A673 (cell line): ENCODE measurements at regions not wholly inside any gene's neighbourhood (a gene's known extent, or its start where the extent isn't known, plus 50 kb on each side); places are given as distances from the start of the nearest gene placed in this dataset.

ENCODE experiments used
- BruUV-seq: library from RNA; stranded (reverse); fragments of 400-500 nt; replicated peaks from 2 replicates; lab custom pipeline; 2021; lab: Mats Ljungman, UMichigan
- CTCF ChIA-PET: fragments of 300-600 bp; sonication (Branson Sonifier 250); formaldehyde crosslinking; loops from one replicate; lab custom pipeline; 2022; ENCODE audit warnings: antibody characterized with exemption; lab: Charles Lee
- POLR2A ChIA-PET: fragments of 300-600 bp; sonication (Branson Sonifier 250); formaldehyde crosslinking; loops from one replicate; lab custom pipeline; 2022; ENCODE audit warnings: antibody characterized with exemption; ENCODE audit not compliant: low non-redundant PET; lab: Charles Lee
- DNase-seq: peaks from one replicate; pipeline ENCODE4 v3.0.0-alpha.2; 2015; ENCODE audit warnings: low spot score
- H3K27ac ChIP-seq: fragments of 200-600 bp; sonication (generic); 2 replicates; pipeline ENCODE4 v1.5.1; 2016; ENCODE audit warnings: mixed run types, low read depth, mild to moderate bottlenecking, mixed read lengths, antibody characterized with exemption, low read length; ENCODE audit not compliant: poor library complexity, severe bottlenecking
- H3K27me3 ChIP-seq: fragments of 200-600 bp; sonication (generic); replicated peaks from 2 replicates; pipeline ENCODE4 v1.6.1; 2017; ENCODE audit warnings: mixed run types, low read depth, mild to moderate bottlenecking, mixed read lengths, antibody characterized with exemption, low read length; ENCODE audit not compliant: insufficient read depth, poor library complexity
- H3K36me3 ChIP-seq: fragments of 200-600 bp; sonication (generic); 2 replicates; pipeline ENCODE4 v1.6.1; 2016; ENCODE audit warnings: mixed run types, mild to moderate bottlenecking, mixed read lengths, antibody characterized with exemption, low read length; ENCODE audit not compliant: insufficient read depth, poor library complexity, severe bottlenecking
- H3K4me1 ChIP-seq: fragments of 200-600 bp; sonication (generic); 2 replicates; pipeline ENCODE4 v1.6.1; 2017; ENCODE audit warnings: mixed run types, mild to moderate bottlenecking, mixed read lengths, antibody characterized with exemption, low read length; ENCODE audit not compliant: insufficient read depth, poor library complexity, severe bottlenecking
- H3K4me3 ChIP-seq: fragments of 200-600 bp; sonication (generic); 2 replicates; pipeline ENCODE4 v1.5.1; 2016; ENCODE audit warnings: low read depth, mixed run types, mild to moderate bottlenecking, mixed read lengths, low read length; ENCODE audit not compliant: poor library complexity, severe bottlenecking
- H3K9me3 ChIP-seq: fragments of 200-600 bp; sonication (generic); 2 replicates; pipeline ENCODE4 v1.6.1; 2016; ENCODE audit warnings: mixed run types, low read depth, mild to moderate bottlenecking, mixed read lengths, antibody characterized with exemption, low read length; ENCODE audit not compliant: poor library complexity, severe bottlenecking
- EZH2 ChIP-seq: fragments of 200-600 bp; sonication (generic); IDR thresholded peaks from 2 replicates; pipeline ENCODE4 v1.6.1; 2017; ENCODE audit warnings: borderline replicate concordance, low read depth, mild to moderate bottlenecking, mixed read lengths, antibody characterized with exemption, low read length; ENCODE audit not compliant: poor library complexity, severe bottlenecking
- intact Hi-C: fragments of 100-400 bp; cut with micrococcal nuclease; formaldehyde crosslinking; loops from one replicate; pipeline ENCODE4 v1.10.0; 2022; ENCODE audit not compliant: unreplicated experiment
- TF ChIP-seq, protein P1 (sequence below): fragments of 300-800, 200-600 bp; sonication (generic); conservative IDR thresholded peaks from 2 replicates; pipeline ENCODE4 v1.5.1; 2017; ENCODE audit warnings: low read depth, mild to moderate bottlenecking, antibody characterized with exemption, low read length, moderate library complexity, mixed read lengths

DNA sequence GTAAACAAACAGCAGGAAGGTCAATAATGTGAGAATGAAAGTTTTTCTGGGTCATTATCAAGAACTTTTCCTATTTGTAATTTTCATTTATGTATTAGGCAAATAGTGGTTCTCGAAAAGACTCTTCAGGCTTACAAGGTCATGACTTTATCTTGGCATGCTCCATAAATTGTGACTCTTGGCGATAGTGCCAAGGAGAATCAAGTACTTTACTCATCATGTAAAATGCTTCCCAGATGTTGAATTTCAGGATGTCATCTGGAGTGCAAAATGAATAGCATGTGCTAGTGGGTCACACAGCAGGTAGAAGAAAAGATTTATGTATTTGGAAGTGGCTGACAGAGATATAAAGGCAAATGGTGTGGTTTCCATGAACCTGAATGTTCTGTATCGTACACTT, 1492.7 kb upstream of the PCDH20 start:
- Histone ChIP-seq H3K9me3 (no peaks in the 10 kb centered on the region), H3K27ac (no peak overlapping the region), H3K4me3 (no peak overlapping the region), H3K27me3 (no peaks in the 10 kb centered on the region), H3K4me1 (peaks cover 15% of the 10 kb centered on the region), H3K36me3 (no peaks in the 10 kb centered on the region)
- ChIA-PET POLR2A (no interaction called here), CTCF (no interaction called here)
- intact Hi-C loops, result no loop called here
- TF ChIP-seq, protein P1, sequence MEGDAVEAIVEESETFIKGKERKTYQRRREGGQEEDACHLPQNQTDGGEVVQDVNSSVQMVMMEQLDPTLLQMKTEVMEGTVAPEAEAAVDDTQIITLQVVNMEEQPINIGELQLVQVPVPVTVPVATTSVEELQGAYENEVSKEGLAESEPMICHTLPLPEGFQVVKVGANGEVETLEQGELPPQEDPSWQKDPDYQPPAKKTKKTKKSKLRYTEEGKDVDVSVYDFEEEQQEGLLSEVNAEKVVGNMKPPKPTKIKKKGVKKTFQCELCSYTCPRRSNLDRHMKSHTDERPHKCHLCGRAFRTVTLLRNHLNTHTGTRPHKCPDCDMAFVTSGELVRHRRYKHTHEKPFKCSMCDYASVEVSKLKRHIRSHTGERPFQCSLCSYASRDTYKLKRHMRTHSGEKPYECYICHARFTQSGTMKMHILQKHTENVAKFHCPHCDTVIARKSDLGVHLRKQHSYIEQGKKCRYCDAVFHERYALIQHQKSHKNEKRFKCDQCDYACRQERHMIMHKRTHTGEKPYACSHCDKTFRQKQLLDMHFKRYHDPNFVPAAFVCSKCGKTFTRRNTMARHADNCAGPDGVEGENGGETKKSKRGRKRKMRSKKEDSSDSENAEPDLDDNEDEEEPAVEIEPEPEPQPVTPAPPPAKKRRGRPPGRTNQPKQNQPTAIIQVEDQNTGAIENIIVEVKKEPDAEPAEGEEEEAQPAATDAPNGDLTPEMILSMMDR, result no peak
- TF ChIP-seq EZH2, result no peak
- no TSS peak for BruUV-seq
- DNase-seq, result peak; percentile 49

- POLR2A ChIA-PET, result no interaction called here
- no TSS peak for BruUV-seq
- CTCF ChIA-PET, result no interaction called here
- peak; percentile 26 for DNase-seq
- intact Hi-C loops, result no loop called here
- H3K36me3 ChIP-seq, result no peaks in the 10 kb centered on the region
- no peaks in the 10 kb centered on the region for H3K9me3 ChIP-seq
- no peaks in the 10 kb centered on the region for H3K27me3 ChIP-seq
- peaks cover 15% of the 10 kb centered on the region for H3K4me1 ChIP-seq
- TF ChIP-seq, protein P1, result no peak
- TF ChIP-seq EZH2, result no peak
- no peak overlapping the region for H3K4me3 ChIP-seq
- H3K27ac ChIP-seq, result no peak overlapping the region
These were observed 1491.2 kb upstream of the PCDH20 start for GRCh38 chr13:62906896-62907295.

DNA sequence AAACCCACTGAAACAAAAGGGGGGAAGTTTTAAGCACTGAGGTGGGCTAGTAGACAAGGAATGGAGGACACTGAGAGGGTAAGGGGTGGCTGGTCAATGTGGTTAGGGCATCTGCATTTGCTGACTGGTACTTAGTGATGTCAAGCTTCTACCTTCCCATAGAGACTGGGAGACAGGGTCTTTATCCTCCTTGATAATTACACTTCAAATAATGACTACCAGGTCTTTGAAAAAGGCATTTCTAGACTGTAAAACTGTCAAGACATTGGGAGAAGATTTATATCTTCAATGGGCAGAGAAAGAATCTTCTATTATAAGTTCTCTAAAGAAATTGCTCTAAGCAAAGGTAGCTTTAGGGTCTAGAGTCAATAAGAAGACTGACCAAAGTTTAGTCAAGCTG, 1490.8 kb upstream of the PCDH20 start:
- CTCF ChIA-PET, result no interaction called here
- no peak overlapping the region for H3K27ac ChIP-seq
- H3K4me1 ChIP-seq, result peaks cover 15% of the 10 kb centered on the region
- no TSS peak for BruUV-seq
- POLR2A ChIA-PET, result no interaction called here
- no peak overlapping the region for H3K4me3 ChIP-seq
- H3K36me3 ChIP-seq, result no peaks in the 10 kb centered on the region
- intact Hi-C loops, result no loop called here
- no peaks in the 10 kb centered on the region for H3K27me3 ChIP-seq
- peak; percentile 4 for DNase-seq
- TF ChIP-seq, protein P1, result no peak
- no peak for TF ChIP-seq EZH2
- no peaks in the 10 kb centered on the region for H3K9me3 ChIP-seq
